ENCODE measurements at regions not wholly inside any gene's neighbourhood (a gene's known extent, or its start where the extent isn't known, plus 50 kb on each side); places are given as distances from the start of the nearest gene placed in this dataset.

DNA sequence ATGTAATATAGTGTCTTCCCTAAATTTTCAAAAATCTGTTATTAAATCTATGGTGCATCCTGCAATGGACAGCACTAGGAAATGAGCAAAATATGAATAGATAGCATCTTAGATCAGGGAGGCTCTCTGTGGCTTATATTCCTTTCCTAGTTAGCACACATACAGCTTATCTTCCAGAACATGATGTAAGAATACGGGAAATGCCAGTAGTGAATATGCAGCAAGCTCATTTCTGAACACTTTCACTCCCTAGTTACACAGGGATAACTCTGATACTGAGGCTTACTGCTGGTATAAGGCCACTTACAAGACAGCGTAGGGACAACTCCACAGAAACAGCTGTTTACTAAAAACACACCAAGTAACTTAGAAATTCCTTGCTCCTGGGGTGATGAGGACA is 297.3 kb upstream of the SMARCA2 start:
- no peaks in the 10 kb centered on the region for H3K4me1 ChIP-seq
- no peaks in the 10 kb centered on the region for H3K36me3 ChIP-seq
- no peak overlapping the region for H3K4me3 ChIP-seq
- H3K9me3 ChIP-seq, result no peaks in the 10 kb centered on the region
- DNase-seq (ENCODE audit: low spot score in 2 of 2), result no peak
- TF ChIP-seq, protein P1, sequence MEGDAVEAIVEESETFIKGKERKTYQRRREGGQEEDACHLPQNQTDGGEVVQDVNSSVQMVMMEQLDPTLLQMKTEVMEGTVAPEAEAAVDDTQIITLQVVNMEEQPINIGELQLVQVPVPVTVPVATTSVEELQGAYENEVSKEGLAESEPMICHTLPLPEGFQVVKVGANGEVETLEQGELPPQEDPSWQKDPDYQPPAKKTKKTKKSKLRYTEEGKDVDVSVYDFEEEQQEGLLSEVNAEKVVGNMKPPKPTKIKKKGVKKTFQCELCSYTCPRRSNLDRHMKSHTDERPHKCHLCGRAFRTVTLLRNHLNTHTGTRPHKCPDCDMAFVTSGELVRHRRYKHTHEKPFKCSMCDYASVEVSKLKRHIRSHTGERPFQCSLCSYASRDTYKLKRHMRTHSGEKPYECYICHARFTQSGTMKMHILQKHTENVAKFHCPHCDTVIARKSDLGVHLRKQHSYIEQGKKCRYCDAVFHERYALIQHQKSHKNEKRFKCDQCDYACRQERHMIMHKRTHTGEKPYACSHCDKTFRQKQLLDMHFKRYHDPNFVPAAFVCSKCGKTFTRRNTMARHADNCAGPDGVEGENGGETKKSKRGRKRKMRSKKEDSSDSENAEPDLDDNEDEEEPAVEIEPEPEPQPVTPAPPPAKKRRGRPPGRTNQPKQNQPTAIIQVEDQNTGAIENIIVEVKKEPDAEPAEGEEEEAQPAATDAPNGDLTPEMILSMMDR (IDR thresholded peaks at IDR 0.05), result no peak
- TF ChIP-seq POLR2AphosphoS5 (IDR thresholded peaks at IDR 0.05) (no peak), POLR2A (IDR thresholded peaks at IDR 0.05) (no peak)
- H3K27ac ChIP-seq, result no peak overlapping the region
- intact Hi-C loops (cut with DNase I; ENCODE audit: low total_unique reads), result no loop called here
- no peaks in the 10 kb centered on the region for H3K27me3 ChIP-seq

DNA sequence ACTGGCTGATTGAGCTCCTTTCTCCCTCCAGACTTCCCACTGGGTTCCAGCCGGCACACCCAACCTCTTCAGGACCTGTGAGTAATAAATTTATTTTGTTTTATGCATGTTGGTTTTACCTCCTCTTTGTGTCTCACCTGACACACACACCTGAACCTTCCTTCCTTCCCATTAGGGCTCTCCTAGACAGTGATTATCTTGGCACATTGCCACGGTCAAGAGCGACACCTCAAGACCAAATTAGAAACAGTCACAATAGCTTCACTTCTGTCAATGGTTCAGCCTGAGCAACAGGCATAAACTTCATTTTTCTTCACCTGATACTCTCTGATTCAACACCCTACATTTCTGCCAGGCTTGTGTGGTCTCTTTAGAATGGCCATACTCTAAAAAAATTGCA is 296.3 kb upstream of the SMARCA2 start:
- Histone ChIP-seq H3K36me3 (no peaks in the 10 kb centered on the region), H3K4me3 (no peak overlapping the region), H3K27me3 (no peaks in the 10 kb centered on the region), H3K9me3 (no peaks in the 10 kb centered on the region), H3K4me1 (no peaks in the 10 kb centered on the region), H3K27ac (no peak overlapping the region)
- DNase-seq (ENCODE audit: low spot score in 2 of 2), result no peak
- TF ChIP-seq POLR2A (IDR thresholded peaks at IDR 0.05) (no peak), POLR2AphosphoS5 (IDR thresholded peaks at IDR 0.05) (no peak)
- TF ChIP-seq, protein P1 (IDR thresholded peaks at IDR 0.05), result no peak
- intact Hi-C loops (cut with DNase I; ENCODE audit: low total_unique reads), result no loop called here

DNA sequence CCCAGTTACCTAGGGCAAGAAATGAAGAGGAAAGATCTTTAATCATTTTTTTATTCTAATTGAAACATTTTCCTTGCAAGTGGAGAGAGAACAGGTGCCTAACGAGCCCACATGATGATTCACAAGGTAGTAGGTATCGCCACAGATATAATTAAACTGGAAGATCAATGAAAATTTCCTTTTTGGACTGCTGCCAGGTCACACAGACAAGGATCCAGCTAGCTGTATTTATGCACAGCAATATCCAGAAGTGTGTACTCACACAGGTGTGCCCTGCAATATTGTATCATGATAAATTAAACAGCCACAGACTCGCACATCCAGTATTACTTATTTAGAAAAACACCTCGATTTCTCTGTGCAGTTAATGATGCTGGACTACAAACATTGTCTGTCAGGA is 294.0 kb upstream of the SMARCA2 start:
- H3K27ac ChIP-seq, result no peak overlapping the region
- intact Hi-C loops (cut with DNase I; ENCODE audit: low total_unique reads), result no loop called here
- no peak for TF ChIP-seq POLR2A (IDR thresholded peaks at IDR 0.05)
- no peak for TF ChIP-seq POLR2AphosphoS5 (IDR thresholded peaks at IDR 0.05)
- TF ChIP-seq, protein P1 (IDR thresholded peaks at IDR 0.05), result no peak
- H3K27me3 ChIP-seq, result no peaks in the 10 kb centered on the region
- no peaks in the 10 kb centered on the region for H3K36me3 ChIP-seq
- no peaks in the 10 kb centered on the region for H3K4me1 ChIP-seq
- no peak overlapping the region for H3K4me3 ChIP-seq
- no peaks in the 10 kb centered on the region for H3K9me3 ChIP-seq
- DNase-seq (ENCODE audit: low spot score in 2 of 2), result no peak

DNA sequence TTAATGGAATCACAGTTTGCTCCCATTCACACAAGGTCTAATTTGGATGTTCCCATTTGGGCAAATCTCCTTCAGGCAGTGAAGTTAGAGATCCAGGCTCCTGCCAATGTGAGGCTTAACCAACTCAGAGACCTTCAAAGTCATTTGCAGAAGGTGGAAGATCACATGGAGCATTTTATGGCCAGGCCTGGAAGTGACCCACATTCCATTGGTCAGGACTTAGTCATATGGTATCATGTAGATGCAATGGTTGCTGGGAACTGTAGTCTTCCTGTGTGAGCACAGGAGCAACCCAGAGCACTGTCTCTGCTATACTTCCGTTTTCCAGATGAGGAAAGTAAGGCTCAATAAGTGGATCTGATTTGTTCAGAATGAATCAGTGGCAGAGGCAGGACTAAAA is 292.7 kb upstream of the SMARCA2 start:
- H3K27me3 ChIP-seq, result no peaks in the 10 kb centered on the region
- H3K4me1 ChIP-seq, result no peaks in the 10 kb centered on the region
- no peak overlapping the region for H3K4me3 ChIP-seq
- TF ChIP-seq, protein P1 (IDR thresholded peaks at IDR 0.05), result no peak
- no peak for TF ChIP-seq POLR2AphosphoS5 (IDR thresholded peaks at IDR 0.05)
- TF ChIP-seq POLR2A (IDR thresholded peaks at IDR 0.05), result no peak
- H3K36me3 ChIP-seq, result no peaks in the 10 kb centered on the region
- H3K27ac ChIP-seq, result no peak overlapping the region
- intact Hi-C loops (cut with DNase I; ENCODE audit: low total_unique reads), result no loop called here
- H3K9me3 ChIP-seq, result no peaks in the 10 kb centered on the region
- no peak for DNase-seq (ENCODE audit: low spot score in 2 of 2)

DNA sequence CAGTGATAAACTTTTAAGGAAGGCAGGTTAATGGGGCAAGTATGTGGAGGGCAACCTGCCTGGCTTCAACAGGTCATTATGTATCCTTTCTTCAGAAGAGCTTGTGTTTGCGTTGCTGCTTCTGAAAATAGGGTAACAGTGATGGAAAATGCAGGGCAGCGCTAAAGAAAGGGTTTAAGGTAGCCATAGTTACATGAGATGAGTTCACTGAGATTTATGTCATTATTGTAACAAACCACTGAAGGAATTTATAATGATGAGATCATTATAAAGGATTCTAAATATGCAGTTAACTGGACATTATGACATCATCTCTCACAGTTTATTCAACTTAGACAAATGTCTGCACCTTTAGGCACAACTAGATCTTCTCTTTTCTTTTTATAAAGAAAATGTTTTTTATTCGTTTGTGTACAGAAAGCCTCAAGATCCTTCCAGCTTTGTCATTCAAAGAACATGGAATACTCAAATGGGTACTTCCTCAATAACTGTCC is 291.6 kb upstream of the SMARCA2 start:
- H3K4me3 ChIP-seq, result no peak overlapping the region
- no peaks in the 10 kb centered on the region for H3K27me3 ChIP-seq
- H3K9me3 ChIP-seq, result no peaks in the 10 kb centered on the region
- no peaks in the 10 kb centered on the region for H3K36me3 ChIP-seq
- no peak for TF ChIP-seq POLR2AphosphoS5 (IDR thresholded peaks at IDR 0.05)
- TF ChIP-seq, protein P1 (IDR thresholded peaks at IDR 0.05), result no peak
- no peak for TF ChIP-seq POLR2A (IDR thresholded peaks at IDR 0.05)
- intact Hi-C loops (cut with DNase I; ENCODE audit: low total_unique reads), result no loop called here
- DNase-seq (ENCODE audit: low spot score in 2 of 2), result no peak
- no peak overlapping the region for H3K27ac ChIP-seq
- no peaks in the 10 kb centered on the region for H3K4me1 ChIP-seq
